SU-DHL-6 (cell line): ENCODE measurements at regions not wholly inside any gene's neighbourhood (a gene's known extent, or its start where the extent isn't known, plus 50 kb on each side); places are given as distances from the start of the nearest gene placed in this dataset.

Experiments used
- H2AFZ ChIP-seq: fragments of 200-600 bp; sonication (generic); 2 replicates; pipeline ENCODE4 v1.6.1; 2014; ENCODE audit warnings: low read depth, mild to moderate bottlenecking, moderate library complexity, mixed read lengths, antibody characterized with exemption, low read length; ENCODE audit not compliant: severe bottlenecking
- H3F3A ChIP-seq: fragments of 200-600 bp; shearing (Covaris generic); 2 replicates; pipeline ENCODE4 v1.6.0; 2016; ENCODE audit warnings: antibody characterized with exemption, mild to moderate bottlenecking; ENCODE audit not compliant: insufficient read depth
- H3K27ac ChIP-seq: fragments of 200-600 bp; sonication (generic); 2 replicates; pipeline ENCODE4 v1.5.1; 2016; ENCODE audit warnings: low read depth, mild to moderate bottlenecking, low read length, moderate library complexity, mixed read lengths
- H3K27me3 ChIP-seq: fragments of 200-600 bp; sonication (generic), shearing (Covaris generic); 2 replicates; pipeline ENCODE4 v1.6.0; 2014; ENCODE audit warnings: mild to moderate bottlenecking, low read length
- H3K36me3 ChIP-seq: fragments of 200-600 bp; sonication (generic); 2 replicates; pipeline ENCODE4 v1.6.1; 2014; ENCODE audit warnings: mild to moderate bottlenecking, low read length, mixed read lengths
- H3K4me2 ChIP-seq: fragments of 300-600, 200-600 bp; shearing (Covaris generic), sonication (generic); 2 replicates; pipeline ENCODE4 v1.6.0; 2014; ENCODE audit warnings: low read length, low read depth, mild to moderate bottlenecking; ENCODE audit not compliant: poor library complexity, severe bottlenecking
- H3K4me3 ChIP-seq: fragments of 200-600 bp; sonication (generic); 2 replicates; pipeline ENCODE4 v1.5.1; 2014; ENCODE audit warnings: antibody characterized with exemption, low read length, mild to moderate bottlenecking, mixed read lengths; ENCODE audit not compliant: insufficient read depth, poor library complexity, severe bottlenecking
- H3K79me2 ChIP-seq: fragments of 200-600 bp; sonication (generic); 2 replicates; pipeline ENCODE4 v1.6.1; 2014; ENCODE audit warnings: mild to moderate bottlenecking, low read length, moderate library complexity; ENCODE audit not compliant: insufficient read depth
- H3K9ac ChIP-seq: fragments of 200-600 bp; sonication (generic); 2 replicates; pipeline ENCODE4 v1.7.0; 2014; ENCODE audit warnings: mild to moderate bottlenecking, low read length
- H3K9me2 ChIP-seq: fragments of 200-600 bp; sonication (generic); replicated peaks from 2 replicates; pipeline ENCODE4 v1.6.1; 2014; ENCODE audit warnings: low read length; ENCODE audit not compliant: insufficient read depth
- H3K9me3 ChIP-seq: fragments of 200-600 bp; sonication (generic); 2 replicates; pipeline ENCODE4 v1.6.1; 2014; ENCODE audit warnings: low read length, mixed read lengths; ENCODE audit not compliant: insufficient read depth
- H4K20me1 ChIP-seq: fragments of 200-600 bp; sonication (generic); 2 replicates; pipeline ENCODE4 v1.6.1; 2014; ENCODE audit warnings: low read depth, mild to moderate bottlenecking, antibody characterized with exemption, low read length, moderate library complexity, mixed read lengths
- CTCF ChIP-seq: fragments of 200-600 bp; sonication (generic); IDR thresholded peaks from one replicate; pipeline ENCODE4 v1.5.1; 2017; ENCODE audit warnings: antibody characterized with exemption, mild to moderate bottlenecking, low read length, moderate library complexity; ENCODE audit not compliant: insufficient read depth, poor library complexity, severe bottlenecking
- EZH2phosphoT487 ChIP-seq: fragments of 200-600 bp; sonication (generic), shearing (Covaris generic); conservative IDR thresholded peaks from 2 replicates; pipeline ENCODE4 v1.6.1; 2018; ENCODE audit warnings: mild to moderate bottlenecking, antibody characterized with exemption, low read length, moderate library complexity, mixed read lengths

GRCh38 chr6:74253261-74253660 is 557.3 kb downstream of the CD109 start:
- no peaks in the 10 kb centered on the region for H3K27me3 ChIP-seq

GRCh38 chr6:74250161-74250818 is 554.3 kb downstream of the CD109 start:
- no peak overlapping the region for H3K4me3 ChIP-seq
- no peak for TF ChIP-seq EZH2phosphoT487
- no peak for TF ChIP-seq CTCF
- H3K27ac ChIP-seq = no peak overlapping the region
- H3K9ac ChIP-seq = no peak overlapping the region
- no peaks in the 10 kb centered on the region for H3K79me2 ChIP-seq
- no peaks in the 10 kb centered on the region for H3K27me3 ChIP-seq
- H3K36me3 ChIP-seq = no peaks in the 10 kb centered on the region
- H2AFZ ChIP-seq = no peak overlapping the region
- H3K9me3 ChIP-seq = no peaks in the 10 kb centered on the region
- H3K4me2 ChIP-seq = no peak overlapping the region
- no peaks in the 10 kb centered on the region for H3F3A ChIP-seq
- no peaks in the 10 kb centered on the region for H4K20me1 ChIP-seq
- no peaks in the 10 kb centered on the region for H3K9me2 ChIP-seq

More at GRCh38 chr6:74253261-74253660, 557.3 kb downstream of the CD109 start:
- Histone ChIP-seq H3K4me2 (no peak overlapping the region), H3K27ac (no peak overlapping the region), H3K9me3 (no peaks in the 10 kb centered on the region), H3F3A (no peaks in the 10 kb centered on the region), H3K36me3 (no peaks in the 10 kb centered on the region), H2AFZ (no peak overlapping the region), H3K9me2 (no peaks in the 10 kb centered on the region), H3K4me3 (no peak overlapping the region), H3K9ac (no peak overlapping the region), H3K79me2 (no peaks in the 10 kb centered on the region), H4K20me1 (no peaks in the 10 kb centered on the region)
- no peak for TF ChIP-seq EZH2phosphoT487
- TF ChIP-seq CTCF = no peak

GRCh38 chr6:74249658-74250057 is 553.7 kb downstream of the CD109 start:
- no peak overlapping the region for H3K4me2 ChIP-seq
- H4K20me1 ChIP-seq = no peaks in the 10 kb centered on the region
- no peak overlapping the region for H3K9ac ChIP-seq
- no peak overlapping the region for H3K4me3 ChIP-seq
- no peaks in the 10 kb centered on the region for H3F3A ChIP-seq
- no peaks in the 10 kb centered on the region for H3K9me2 ChIP-seq
- no peaks in the 10 kb centered on the region for H3K27me3 ChIP-seq
- H3K79me2 ChIP-seq = no peaks in the 10 kb centered on the region
- H2AFZ ChIP-seq = no peak overlapping the region
- no peaks in the 10 kb centered on the region for H3K9me3 ChIP-seq
- no peaks in the 10 kb centered on the region for H3K36me3 ChIP-seq
- no peak overlapping the region for H3K27ac ChIP-seq
- no peak for TF ChIP-seq CTCF
- no peak for TF ChIP-seq EZH2phosphoT487
